ENCODE measurements at regions not wholly inside any gene's neighbourhood (a gene's known extent, or its start where the extent isn't known, plus 50 kb on each side); places are given as distances from the start of the nearest gene placed in this dataset.

DNA sequence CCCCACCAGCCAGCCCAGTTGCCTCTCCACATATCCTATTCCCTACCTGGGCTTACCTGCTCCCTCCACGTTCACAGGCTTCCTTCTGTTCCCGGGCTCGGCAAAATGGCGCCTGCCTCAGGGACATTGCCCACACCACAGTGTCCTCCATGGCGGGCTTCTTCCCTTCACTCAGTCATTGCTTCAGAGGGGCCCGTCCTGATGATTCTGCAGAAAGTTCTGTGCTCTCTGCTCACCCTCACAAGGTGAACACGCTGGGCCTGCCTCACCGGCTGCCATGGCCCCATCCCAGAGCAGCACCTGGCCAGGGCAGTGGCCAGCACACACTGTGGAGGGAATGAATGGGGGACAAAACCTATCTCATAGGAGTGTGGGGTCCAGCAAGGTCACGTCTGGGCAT lies 313.0 kb downstream of the GADD45G start:
- TF ChIP-seq, protein P1, sequence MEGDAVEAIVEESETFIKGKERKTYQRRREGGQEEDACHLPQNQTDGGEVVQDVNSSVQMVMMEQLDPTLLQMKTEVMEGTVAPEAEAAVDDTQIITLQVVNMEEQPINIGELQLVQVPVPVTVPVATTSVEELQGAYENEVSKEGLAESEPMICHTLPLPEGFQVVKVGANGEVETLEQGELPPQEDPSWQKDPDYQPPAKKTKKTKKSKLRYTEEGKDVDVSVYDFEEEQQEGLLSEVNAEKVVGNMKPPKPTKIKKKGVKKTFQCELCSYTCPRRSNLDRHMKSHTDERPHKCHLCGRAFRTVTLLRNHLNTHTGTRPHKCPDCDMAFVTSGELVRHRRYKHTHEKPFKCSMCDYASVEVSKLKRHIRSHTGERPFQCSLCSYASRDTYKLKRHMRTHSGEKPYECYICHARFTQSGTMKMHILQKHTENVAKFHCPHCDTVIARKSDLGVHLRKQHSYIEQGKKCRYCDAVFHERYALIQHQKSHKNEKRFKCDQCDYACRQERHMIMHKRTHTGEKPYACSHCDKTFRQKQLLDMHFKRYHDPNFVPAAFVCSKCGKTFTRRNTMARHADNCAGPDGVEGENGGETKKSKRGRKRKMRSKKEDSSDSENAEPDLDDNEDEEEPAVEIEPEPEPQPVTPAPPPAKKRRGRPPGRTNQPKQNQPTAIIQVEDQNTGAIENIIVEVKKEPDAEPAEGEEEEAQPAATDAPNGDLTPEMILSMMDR (IDR thresholded peaks at IDR 0.05; ENCODE audit: low read length): no peak
- TF ChIP-seq EZH2phosphoT487 (IDR thresholded peaks at IDR 0.05; ENCODE audit: low read length) (no peak), EZH2 (optimal IDR thresholded peaks at IDR 0.05; ENCODE audit: low read depth, low read length) (no peak)
